ENCODE measurements at regions not wholly inside any gene's neighbourhood (a gene's known extent, or its start where the extent isn't known, plus 50 kb on each side); places are given as distances from the start of the nearest gene placed in this dataset.

DNA sequence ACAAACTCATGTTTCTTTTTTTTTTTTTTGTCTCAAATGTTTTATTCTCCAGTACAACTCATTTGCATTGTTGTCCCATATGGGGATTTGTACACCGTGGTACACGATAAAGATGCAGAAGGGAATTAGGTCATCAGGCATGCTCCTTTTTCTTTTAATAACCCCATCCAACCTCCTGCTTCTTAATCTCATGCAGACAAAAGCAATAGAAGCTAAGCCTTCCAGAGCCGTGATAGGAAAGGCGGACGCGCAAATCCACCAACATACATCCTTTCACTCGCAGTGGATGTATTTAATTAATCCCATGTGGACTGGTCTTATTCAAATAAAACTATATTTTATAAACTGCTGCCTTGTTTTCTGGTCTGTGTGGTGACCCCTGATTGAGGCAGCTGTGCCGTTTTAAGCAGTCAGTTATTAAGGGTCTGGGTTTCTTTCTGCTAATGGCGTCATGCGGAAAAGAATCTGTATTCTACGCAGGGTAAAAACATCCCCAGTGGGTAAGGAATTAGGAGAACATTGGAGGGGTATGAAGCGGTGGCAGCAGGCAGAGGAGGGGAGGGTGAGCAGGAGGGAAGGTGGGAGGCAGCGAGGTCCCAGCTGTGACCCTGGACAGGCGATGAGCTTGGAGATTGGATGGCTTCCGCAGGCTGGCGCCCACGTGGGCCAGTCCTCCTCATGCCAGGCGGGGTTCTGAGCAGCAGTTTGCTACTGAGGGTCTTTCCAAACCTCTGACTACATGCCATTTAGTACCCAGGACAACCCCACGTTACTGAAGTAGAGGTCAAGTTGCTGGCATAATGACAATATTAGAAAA, 172.8 kb downstream of the LINC00237 start:
- no peak for DNase-seq (ENCODE audit: low read depth)

DNA sequence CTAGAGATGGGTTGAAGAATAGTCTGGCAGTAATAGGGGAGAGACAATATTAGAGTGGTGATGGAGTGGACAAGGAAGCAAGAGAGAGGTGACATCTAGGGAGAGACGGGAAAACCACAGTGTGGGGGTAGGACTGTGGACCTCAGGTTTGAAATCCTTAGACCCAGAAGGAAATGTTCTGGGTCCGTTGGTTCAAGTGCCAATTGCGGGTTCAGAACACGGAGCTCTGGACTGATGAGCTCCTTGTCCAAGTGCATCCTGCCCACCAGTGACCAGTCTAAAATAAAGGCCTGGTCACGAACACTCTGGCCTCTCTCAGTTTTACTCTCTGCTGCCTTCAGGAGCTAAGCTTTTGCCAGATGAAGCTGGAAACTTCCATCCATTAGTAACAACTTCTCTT, 174.0 kb downstream of the LINC00237 start:
- DNase-seq (ENCODE audit: low read depth), result no peak

DNA sequence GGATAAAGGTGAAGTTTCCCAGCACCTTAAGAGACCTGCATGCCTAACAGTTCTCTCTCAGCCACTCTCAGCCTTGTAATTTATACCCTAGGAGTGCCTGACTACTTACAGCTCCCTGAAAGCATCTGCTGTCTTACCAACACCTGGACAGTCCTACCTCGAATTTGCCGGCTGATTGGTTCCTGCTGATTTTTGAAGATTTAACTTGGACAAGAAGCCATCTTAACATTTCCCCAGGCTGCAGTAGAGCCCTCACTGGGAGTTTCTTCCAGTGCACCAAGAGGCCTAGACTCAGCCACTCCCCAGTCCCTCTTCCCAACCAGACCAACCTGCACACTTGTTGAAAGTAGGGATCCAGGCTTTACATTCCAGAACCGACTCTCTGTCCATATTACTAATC, 174.5 kb downstream of the LINC00237 start:
- no peak for DNase-seq (ENCODE audit: low read depth)

DNA sequence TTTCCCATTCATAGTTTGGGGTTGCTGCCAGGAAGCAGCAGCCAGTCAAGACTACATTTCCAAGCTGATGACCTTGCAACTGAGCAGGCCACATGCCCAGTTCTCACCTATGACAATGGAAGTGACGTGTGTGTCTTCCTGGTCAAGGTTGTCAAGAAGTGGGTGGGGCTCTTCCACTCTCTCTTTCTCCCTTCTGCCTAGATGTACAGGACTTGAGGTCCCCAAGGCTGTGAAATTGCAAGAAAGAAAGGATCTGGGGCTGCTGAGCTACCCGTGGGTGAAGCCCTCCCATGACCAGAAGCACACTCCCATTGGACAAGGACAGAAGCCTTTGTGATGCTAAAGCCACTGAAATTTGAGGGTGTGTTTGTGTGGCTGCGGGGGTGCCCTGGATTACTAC, 175.1 kb downstream of the LINC00237 start:
- no peak for DNase-seq (ENCODE audit: low read depth)

DNA sequence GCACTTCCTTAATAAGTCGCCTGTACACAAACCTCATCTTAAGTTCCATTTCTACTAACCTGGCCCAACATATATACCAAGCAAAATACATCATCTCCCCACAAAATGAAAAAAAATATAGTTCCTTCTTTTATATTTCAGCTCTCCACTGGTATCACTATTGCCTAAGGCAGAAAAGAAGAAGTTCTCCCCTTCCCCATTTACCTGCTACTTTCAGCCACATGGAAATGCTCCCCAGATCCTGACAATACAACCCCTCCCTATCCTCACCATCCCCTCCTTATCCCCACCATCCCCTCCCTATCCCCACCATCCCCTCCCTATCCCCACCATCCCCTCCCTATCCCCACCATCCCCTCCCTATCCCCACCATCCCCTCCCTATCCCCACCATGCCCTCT, 175.7 kb downstream of the LINC00237 start:
- DNase-seq (ENCODE audit: low read depth), result no peak

DNA sequence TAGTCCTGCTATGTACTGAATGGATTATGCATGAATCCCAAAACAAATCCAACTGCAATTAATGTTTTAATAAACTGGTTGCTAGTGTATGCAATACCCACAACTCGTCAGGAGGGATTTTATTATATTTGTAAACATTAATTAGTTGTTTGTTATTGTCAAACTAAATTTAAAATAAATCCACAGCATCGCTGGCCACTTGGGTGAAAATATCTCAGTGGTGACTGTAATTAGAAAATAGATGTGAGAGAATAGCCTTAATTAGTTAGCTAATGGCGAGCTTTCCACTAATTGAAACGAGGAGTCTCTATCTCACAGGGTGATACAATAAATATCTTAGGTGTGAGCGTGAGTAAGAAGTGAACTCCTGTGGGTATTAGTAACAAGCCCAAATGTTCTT, 176.8 kb downstream of the LINC00237 start:
- no peak for DNase-seq (ENCODE audit: low read depth)

DNA sequence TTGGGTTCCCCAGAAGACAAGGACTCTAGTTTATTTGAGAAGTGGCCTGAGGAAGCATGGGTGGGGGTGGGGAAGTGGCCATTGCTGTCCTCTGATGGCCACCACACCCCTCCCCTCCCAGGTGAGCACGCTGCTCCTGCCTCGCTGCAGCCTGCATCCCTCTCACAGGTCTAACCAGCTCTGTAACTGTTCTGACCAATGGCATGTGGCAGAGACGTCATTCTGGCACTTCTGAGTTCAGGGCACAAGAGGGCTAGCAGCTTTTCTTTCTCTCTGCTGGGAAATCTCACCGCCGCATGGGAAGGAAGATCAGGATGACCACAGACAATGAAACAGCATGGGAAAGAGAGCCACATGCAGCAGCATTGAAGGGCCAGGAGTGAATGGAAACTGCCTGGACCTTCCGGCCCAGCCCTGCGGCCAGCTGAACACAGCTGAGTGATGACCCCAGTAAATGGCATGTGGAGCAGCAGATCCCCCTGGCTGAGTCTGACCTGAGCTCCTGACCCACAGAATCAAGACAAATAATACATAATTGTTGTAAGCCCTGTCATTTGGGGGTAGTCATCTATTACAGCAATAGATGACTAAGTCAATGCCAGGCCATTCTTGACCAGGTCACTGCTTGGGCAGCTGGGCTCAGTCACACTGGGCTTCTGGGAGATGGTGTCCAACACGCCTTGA, 179.8 kb downstream of the LINC00237 start:
- no peak for DNase-seq (ENCODE audit: low read depth)

DNA sequence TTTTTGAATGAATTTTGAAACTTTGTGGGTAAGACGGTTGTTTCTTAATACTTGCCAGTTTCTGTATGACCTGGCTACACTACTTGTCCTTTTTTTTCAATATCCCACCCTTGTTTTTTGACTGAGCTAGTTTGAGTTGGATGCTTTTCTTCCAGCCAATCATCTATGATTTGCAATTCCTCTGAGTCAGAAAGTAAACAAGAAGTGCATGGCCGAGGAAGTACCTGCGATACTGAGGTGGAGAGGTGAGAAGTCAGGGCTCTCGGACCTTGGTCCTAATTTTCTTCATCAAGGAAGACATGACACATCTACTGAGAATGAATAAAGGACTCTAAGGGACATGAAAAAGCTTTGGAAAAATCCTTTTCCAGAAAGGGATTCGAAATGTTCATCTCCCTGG, 185.7 kb downstream of the LINC00237 start:
- DNase-seq (ENCODE audit: low read depth), result no peak

DNA sequence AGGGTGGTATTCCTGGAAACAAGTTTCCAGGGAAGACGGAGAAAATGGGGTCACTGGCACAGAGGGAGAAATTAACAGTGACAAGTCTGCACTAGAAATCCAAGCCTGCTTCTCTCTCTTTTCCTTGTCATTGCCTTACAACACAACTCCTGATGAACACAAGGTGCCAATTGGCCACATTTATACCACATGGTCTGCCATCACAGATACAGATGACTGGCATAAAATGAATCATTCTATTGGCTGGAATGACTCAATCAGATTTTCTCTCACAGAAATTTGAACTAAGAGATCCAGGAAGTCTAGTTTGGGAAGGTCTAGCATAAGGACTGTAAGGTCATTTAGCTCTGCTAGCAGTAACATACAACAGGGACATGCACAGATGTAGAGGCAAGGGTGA, 190.3 kb downstream of the LINC00237 start:
- DNase-seq (ENCODE audit: low read depth), result no peak

DNA sequence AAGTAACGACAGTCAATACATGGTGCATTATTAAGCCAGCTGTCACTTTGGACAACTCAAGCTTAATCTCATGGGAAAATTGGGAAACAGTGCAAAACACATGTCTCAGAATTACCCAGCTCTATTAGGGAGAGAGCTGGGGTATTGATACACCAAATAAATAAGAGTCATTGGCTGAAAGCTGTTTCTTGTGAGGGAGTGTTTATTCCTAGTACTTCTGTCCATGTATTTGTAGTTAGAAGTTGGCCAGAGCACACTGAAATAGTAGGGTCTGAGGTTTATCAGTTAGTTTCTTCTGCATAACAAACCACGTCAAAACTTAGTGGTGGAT, 192.0 kb upstream of the RALGAPA2 start:
- no peak for DNase-seq (ENCODE audit: low read depth)

DNA sequence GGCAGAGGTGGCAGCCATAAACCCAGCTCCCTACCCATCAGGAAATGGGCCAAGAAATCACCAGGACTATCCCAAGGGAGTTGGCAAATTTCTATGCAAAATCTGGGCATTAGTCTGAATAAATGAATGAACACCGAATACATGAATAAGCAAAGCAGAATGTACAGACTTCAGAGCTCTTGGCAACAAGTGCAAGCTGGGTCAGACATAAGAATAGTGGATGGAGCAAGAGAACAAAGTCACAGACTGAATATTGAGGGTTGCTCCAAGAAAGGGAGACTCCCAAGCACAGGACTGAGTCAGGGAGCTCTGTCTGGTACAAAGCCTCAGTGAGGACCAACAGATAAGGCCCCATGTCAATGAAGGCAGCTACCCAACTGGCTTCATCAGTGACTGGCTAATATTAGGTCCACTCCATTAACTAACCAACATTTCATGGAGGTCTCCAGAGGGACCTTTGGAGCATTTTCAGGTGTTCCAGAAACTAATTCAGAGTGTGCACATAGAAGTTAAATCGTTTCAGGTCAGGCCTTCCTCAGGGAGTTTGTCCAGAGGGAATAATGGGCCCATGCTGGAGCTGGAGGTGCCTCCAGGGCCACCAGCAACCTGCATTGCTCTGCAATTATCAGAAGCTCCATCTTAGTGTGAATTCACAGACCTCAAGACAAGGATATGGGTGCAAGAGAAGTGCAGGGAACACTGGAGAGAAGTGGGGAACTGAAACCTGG, 191.5 kb upstream of the RALGAPA2 start:
- DNase-seq (ENCODE audit: low read depth), result no peak

DNA sequence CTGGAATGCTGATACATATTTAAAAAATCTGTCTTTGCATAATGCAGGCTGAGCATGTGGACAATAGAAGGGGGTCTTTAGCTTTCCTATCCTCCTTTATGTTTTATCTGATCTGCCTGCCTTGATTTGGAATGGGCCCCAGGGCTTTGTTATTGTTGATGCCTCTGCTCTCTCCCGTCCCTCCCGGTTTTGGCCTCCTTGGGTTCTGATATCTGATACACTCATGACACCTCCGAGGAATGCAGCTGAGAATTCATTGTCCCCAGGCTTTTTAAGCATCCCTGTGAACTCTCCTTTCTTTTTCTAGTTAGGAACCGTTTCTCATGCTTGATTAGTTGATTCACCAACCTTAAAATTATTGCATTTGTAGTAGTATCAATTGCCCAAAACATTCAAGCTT, 185.5 kb upstream of the RALGAPA2 start:
- no peak for DNase-seq (ENCODE audit: low read depth)

DNA sequence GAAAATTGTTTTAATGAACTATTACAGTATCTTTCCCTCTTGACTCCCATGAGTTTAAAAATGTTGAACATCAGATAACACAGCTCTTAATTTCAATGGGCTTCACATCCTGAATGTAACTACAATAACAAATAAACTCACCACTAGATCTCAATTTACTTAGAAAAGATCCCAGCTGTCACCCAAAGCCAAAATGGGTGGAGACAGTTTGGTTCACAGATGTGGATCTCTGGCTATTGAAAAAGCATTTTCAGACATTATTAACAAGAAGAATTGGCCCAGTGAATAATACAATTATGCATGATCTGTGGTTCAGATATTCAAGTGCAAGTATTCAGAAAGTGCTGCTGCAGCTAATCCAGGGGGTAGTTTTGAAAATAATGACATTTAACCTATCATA, 184.7 kb upstream of the RALGAPA2 start:
- DNase-seq (ENCODE audit: low read depth), result no peak

DNA sequence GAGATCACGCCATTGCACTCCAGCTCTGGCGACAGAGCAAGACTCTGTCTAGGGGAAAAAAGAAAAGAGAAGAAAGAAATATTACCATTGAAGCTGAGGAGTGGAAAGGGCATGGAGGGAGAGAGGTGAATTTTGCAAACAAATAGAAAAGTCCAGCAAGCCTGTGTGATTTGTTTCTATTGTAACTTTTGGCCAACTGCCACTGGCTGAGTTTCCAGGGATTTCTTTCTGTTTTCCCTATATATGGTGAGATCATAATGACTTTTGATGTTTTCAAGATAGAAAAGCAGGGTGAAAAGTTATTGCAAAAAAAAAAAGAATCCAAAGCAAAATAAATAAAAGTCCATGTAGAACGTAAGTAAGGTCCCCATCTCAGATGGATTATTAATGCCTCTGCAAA, 184.2 kb upstream of the RALGAPA2 start:
- no peak for DNase-seq (ENCODE audit: low read depth)

DNA sequence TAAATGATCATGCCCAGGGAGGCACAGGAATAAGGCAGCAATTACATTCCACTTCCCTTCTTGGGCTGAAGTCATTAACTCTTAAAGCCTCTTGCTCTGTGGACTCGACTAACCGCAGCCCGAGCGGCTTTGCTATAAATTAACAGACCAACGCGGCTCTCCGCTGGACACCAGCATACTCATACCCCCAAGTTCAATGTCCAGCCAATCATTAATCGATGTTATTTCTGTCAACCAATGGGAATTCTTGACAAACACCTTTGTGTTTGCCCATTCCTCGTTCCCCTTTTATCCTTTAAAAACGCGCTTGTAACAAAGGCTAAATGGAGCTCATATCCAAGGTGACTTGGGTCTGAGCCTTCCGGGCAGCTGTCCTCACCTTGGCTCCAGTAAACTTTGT, 183.1 kb upstream of the RALGAPA2 start:
- no peak for DNase-seq (ENCODE audit: low read depth)

DNA sequence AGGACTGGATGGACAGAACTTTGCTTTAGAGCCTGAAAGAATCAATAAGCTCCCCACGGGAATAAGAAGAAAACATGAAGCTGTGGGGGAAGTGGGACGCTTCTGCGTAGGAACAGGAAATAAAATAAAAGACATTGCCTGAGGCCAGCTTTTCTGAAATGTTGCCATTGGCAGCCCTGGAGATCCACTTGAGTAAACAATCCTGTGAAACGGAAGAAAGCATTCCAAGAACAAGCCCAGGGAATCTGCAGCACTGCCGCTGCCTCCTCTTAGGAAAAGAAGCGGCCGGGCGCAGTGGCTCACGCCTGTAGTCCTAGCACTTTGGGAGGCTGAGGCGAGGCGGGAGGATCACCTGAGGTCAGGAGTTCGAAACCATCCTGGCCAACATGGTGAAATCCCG, 182.3 kb upstream of the RALGAPA2 start:
- DNase-seq (ENCODE audit: low read depth), result no peak

DNA sequence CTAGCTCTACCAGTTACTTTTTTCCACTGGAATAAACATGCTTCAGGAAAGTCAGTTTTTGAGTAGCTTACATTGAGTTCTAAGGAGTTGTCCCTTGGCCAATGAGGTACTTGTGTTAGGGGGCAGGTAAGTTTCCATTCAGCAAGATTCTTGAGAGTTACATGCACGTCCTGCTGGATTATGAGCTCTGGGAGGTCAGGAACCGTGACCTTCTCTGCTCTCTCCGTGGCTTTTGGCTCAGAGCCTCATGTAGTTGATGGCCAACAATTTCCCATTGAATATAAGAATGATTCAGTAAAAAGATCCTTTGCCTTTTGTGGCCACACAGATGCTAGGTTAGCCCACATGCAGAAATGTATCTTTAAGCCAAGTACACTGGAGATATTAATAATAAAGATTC, 181.8 kb upstream of the RALGAPA2 start:
- no peak for DNase-seq (ENCODE audit: low read depth)

DNA sequence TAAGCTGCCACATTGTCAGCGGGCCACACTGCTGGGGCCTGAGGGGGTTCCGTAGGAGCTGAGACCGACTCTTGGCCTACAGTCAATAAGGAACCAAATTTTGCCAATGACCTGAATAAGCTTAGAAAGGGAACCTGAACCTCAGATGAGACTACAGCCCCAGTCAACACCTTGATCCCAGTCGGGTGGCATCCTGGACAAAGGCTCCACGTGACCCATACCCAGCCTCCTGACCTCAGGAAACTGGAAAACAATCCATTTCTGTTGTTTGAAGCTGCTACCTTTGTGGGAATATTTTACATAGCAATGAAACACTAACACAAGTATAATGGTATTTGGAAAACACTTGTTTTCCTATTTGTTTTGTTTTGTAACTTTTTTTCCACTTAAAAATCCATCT, 179.9 kb upstream of the RALGAPA2 start:
- no peak for DNase-seq (ENCODE audit: low read depth)

DNA sequence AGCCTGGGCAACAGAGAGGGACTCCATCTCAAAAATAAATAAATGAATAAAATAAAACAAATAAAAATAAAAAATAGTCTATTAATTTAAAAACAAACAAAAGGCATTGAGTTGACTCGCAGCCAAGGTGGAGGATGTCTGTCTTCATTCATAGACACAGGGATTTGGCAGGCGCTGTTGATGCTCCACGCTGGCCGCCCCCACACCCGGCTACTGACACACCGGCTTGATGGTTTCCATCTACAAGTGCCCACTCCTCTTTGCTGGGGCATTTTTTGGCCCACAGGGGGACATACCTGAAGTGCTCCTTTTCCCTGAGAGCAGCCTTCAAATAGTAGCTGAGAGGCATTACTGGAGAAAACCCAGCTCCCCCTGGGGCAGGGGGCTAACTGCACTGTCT, 178.3 kb upstream of the RALGAPA2 start:
- DNase-seq (ENCODE audit: low read depth), result no peak

DNA sequence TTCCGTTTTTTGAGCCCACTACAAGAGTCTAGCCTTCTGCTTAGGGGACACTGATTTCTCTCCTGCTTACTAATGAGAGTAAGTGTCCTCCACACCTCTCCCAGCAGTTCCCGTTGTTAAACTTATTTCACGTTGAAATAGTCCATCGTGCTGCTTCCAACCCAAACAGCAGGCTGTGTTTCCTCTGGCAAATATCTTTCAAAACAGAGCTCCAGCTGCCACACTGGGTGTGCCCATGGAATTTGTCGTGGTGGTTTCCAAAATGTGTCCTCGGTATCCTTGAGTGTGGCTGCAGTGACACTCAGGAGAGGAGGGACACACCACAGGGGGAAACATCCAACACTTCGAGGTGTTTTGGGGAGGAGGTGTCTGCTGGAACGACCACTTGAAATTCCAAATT, 176.5 kb upstream of the RALGAPA2 start:
- DNase-seq (ENCODE audit: low read depth), result no peak

DNA sequence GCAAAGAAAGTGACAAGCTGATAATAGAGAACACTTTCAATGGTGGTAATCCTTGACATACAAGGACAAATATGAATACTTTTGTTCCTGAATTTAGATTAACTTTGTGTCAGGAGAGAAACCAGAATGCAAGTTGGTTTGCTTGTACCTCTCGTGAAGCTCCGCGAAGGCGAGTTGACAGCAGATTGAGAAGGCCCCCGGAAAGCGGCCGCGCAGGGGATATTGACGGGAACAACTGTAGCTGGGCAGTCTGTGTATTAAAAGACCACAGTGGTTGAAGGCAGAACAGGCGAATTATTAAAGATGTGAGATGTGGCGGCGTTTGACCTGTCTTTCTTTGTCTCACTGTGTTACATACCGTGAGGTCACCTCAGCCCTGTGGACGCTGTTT, 175.8 kb upstream of the RALGAPA2 start:
- DNase-seq (ENCODE audit: low read depth), result no peak

DNA sequence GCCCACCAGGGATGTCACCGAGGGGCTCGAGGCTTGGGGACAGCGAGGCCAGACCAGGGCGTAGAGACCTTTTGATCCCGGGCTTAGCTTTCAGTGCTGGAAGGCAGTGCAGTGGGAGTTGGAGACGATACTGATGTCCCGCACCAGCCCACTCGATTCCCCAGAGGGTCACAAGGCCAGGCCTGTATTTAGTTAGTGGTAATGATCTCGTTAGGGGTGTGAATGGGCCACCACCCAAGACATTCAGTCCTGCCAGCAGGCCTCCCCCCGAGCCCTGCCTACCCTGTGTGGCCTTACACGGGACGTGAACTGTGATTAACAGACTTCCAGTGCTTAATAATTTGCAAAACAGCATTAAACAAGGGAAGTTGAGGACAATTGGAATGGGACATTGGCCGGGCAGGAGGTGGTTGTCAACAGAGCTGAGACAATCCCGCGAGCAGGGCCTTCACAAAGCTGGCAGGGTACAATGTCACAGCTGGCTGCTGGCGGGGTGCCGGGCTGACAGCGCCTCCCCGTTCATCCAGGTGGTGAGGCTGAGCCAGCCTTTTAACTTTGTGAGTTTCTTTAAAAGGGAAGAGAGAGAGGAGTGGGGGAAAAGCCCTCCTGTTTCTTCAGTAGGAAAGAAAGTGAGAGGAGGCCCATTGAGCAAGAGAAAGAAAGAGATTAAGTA, 175.3 kb upstream of the RALGAPA2 start:
- DNase-seq (ENCODE audit: low read depth), result no peak

DNA sequence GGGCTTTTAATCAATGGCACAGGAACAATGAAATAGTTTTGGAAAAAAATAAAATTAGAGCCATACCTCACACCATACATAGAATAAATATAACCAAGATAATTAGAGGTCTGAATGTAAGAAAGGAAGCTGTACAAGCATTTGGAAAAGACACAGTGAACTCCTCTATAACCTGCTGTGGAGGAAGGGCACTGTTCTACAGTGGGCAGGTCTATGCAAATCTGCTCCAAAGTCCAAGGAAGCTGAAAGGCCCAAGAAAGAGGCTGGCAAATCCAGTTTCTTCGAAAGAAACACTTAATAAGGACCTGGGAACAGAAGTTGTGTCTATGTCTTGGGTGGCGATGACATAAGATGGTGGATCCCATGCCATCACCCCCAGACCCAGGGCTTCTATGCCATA, 169.4 kb upstream of the RALGAPA2 start:
- no peak for DNase-seq (ENCODE audit: low read depth)
